GM10266 (cell line): ENCODE measurements at regions not wholly inside any gene's neighbourhood (a gene's known extent, or its start where the extent isn't known, plus 50 kb on each side); places are given as distances from the start of the nearest gene placed in this dataset.

Experiments used
- DNase-seq: peaks from one replicate; pipeline ENCODE4 v3.0.0; 2012; ENCODE audit errors: extremely low spot score
- CTCF ChIP-seq: IDR thresholded peaks from 2 replicates; pipeline ENCODE4 v1.5.1; 2012; ENCODE audit warnings: mild to moderate bottlenecking, low read depth; ENCODE audit not compliant: control insufficient read depth, insufficient read depth; ENCODE audit errors: missing control alignments

GRCh38 chr5:152694231-152694630 lies 289.2 kb upstream of the NMUR2 start:
- DNase-seq: no peak
- TF ChIP-seq CTCF: no peak

GRCh38 chr5:152701305-152701949 lies 296.3 kb upstream of the NMUR2 start:
- TF ChIP-seq CTCF: no peak
- DNase-seq: no peak

- no peak for TF ChIP-seq CTCF
- no peak for DNase-seq
These were observed 299.2 kb upstream of the NMUR2 start for GRCh38 chr5:152704286-152704685.

GRCh38 chr5:152711801-152712388 lies 306.8 kb upstream of the NMUR2 start:
- TF ChIP-seq CTCF: no peak
- no peak for DNase-seq

DNA sequence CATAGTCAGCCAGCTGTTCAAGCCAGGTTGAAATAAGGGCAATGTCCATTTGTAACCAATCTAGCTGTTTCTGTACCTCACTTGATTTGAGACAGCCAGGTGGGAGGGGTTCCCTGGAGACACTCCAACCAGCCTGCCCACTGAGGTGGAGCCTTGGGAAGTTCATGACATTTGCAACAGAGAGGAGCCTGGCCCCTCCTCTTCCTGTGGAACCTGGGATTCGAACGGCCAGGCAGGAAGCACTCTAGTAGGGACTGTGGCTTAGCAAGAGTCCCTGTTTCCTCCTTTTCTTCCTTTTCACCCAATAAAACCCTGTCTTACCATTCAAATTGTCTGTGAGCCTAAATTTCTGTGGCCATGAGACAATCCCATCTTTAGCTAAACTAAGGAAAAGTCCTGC lies 312.3 kb upstream of the NMUR2 start:
- no peak for TF ChIP-seq CTCF
- DNase-seq: no peak

- DNase-seq: no peak
- no peak for TF ChIP-seq CTCF
These were observed 318.4 kb upstream of the NMUR2 start for GRCh38 chr5:152723482-152723881.

DNA sequence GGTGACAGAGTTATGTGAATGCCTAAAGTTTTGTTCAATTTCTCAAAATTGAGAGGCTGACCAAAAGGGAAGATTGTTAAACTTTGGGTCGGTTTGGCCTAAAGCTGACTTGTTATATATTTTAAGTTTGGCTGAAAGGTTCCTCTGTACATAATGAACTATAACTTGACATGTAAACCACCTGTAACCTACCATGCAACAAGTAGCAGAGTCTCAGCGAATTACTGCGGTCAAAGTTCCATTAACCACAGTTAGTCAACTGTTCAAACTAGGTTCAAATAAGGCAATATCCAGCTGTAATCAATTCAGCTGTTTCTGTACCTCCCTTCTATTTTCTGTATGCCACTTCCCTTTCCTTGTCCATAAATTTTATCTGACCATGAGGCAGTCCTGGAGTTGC lies 325.1 kb upstream of the NMUR2 start:
- no peak for TF ChIP-seq CTCF

More for the DNA sequence above, 325.1 kb upstream of the NMUR2 start:
- no peak for DNase-seq
